DND-41 (cell line): ENCODE measurements at regions not wholly inside any gene's neighbourhood (a gene's known extent, or its start where the extent isn't known, plus 50 kb on each side); places are given as distances from the start of the nearest gene placed in this dataset.

Source experiments
- ATAC-seq: fragments of 200-7000 bp; cut with Tn5 transposase; 3 replicates; pipeline ENCODE4 v1.9.1; 2021; ENCODE audit warnings: low read depth; ENCODE audit not compliant: insufficient read depth
- DNase-seq: peaks from one replicate; pipeline ENCODE4 v3.0.0-alpha.2; 2020
- H2AFZ ChIP-seq: 2 replicates; pipeline ENCODE4 v1.6.0; 2012; ENCODE audit warnings: low read depth, low read length
- H3K27ac ChIP-seq: 2 replicates; pipeline ENCODE4 v1.5.1; 2012; ENCODE audit warnings: low read length, inconsistent platforms
- H3K27me3 ChIP-seq: fragments of 200-600 bp; sonication (generic); 2 replicates; pipeline ENCODE4 v1.6.0; 2012; ENCODE audit warnings: low read length, mild to moderate bottlenecking, inconsistent platforms; ENCODE audit not compliant: insufficient read depth, poor library complexity
- H3K36me3 ChIP-seq: 2 replicates; pipeline ENCODE4 v1.5.1; 2012; ENCODE audit warnings: low read length, inconsistent platforms; ENCODE audit not compliant: insufficient read depth
- H3K4me1 ChIP-seq: 2 replicates; pipeline ENCODE4 v1.5.1; 2012; ENCODE audit warnings: mild to moderate bottlenecking, low read length; ENCODE audit not compliant: insufficient read depth
- H3K4me2 ChIP-seq: 2 replicates; pipeline ENCODE4 v1.6.0; 2012; ENCODE audit warnings: mild to moderate bottlenecking, moderate library complexity, low read length, inconsistent platforms; ENCODE audit not compliant: insufficient read depth
- H3K4me3 ChIP-seq, 2 experiments: fragments of 200-600 bp in 1 of 2; shearing (Covaris generic) in 1 of 2; 2 replicates each; pipeline ENCODE4 v1.5.1; 2012 to 2016; ENCODE audit warnings: inconsistent platforms in 2 of 2, low read length in 2 of 2, mild to moderate bottlenecking in 2 of 2, low read depth in 1 of 2, moderate library complexity in 1 of 2
- H3K79me2 ChIP-seq: 2 replicates; pipeline ENCODE4 v1.6.0; 2012; ENCODE audit warnings: low read length, inconsistent platforms; ENCODE audit not compliant: insufficient read depth
- H3K9ac ChIP-seq: 2 replicates; pipeline ENCODE4 v1.6.0; 2012; ENCODE audit warnings: low read depth, mild to moderate bottlenecking, inconsistent platforms, low read length, moderate library complexity
- H3K9me3 ChIP-seq: 2 replicates; pipeline ENCODE4 v1.5.1; 2012; ENCODE audit warnings: low read length, moderate library complexity, mild to moderate bottlenecking, inconsistent platforms; ENCODE audit not compliant: insufficient read depth, severe bottlenecking
- H4K20me1 ChIP-seq: 2 replicates; pipeline ENCODE4 v1.6.0; 2012; ENCODE audit warnings: low read length; ENCODE audit not compliant: insufficient read depth
- EZH2 ChIP-seq: IDR thresholded peaks from 3 replicates; pipeline ENCODE4 v1.6.1; 2012; ENCODE audit warnings: borderline replicate concordance, low read depth, mild to moderate bottlenecking, moderate library complexity, low read length, inconsistent platforms; ENCODE audit not compliant: severe bottlenecking
- TF ChIP-seq, protein P1 (sequence below): IDR thresholded peaks from 2 replicates; pipeline ENCODE4 v1.5.1; 2012; ENCODE audit warnings: borderline replicate concordance, low read length, moderate library complexity, mild to moderate bottlenecking; ENCODE audit not compliant: poor library complexity, severe bottlenecking; ENCODE audit errors: extremely low read depth

DNA sequence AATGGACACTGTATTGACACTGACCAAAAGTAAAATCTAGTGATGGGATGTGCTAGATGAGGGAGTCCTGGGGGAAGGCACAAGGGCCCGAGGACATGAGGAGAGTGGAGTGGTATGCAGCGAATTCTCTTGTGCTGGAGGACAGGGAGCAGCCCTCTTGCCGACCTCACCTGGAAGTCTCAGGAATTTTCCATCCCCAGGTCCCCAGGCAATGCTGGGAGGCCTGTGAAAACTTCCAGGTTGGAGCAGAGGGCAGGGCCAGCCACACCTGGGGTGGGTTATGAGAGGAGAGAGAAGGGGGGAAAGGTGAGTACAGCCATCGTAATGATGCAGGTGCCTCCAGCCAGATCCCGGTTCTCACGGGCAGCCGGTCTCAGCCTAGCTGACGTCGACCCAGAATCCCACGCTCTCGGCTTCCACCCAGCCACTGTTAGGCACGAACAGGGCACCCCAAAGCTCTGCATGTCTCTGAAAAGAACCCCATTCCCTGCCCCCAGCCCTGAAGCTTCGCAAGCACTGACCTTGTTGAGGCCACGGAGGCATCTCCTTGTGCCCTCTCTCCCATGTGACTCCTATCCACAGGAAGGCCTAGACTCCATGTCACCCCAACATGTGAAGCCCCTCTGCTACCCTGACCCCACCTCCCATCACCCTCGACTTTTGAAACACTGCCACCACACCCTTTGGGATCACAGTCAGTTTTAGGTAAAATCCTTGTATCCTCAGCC is 239.7 kb upstream of the MYO3A start:
- no peaks in the 10 kb centered on the region for H4K20me1 ChIP-seq
- no peak overlapping the region for H3K9ac ChIP-seq
- DNase-seq, result no peak

GRCh38 chr10:25694971-25695370 is 239.1 kb upstream of the MYO3A start:
- no peaks in the 10 kb centered on the region for H3K4me1 ChIP-seq

More for the DNA sequence above, 239.7 kb upstream of the MYO3A start:
- Histone ChIP-seq H3K27me3 (no peaks in the 10 kb centered on the region), H3K36me3 (no peaks in the 10 kb centered on the region), H3K4me2 (no peak overlapping the region), H3K27ac (no peak overlapping the region), H3K79me2 (no peaks in the 10 kb centered on the region), H3K4me1 (no peaks in the 10 kb centered on the region), H3K4me3 (no peak overlapping the region), H3K9me3 (no peaks in the 10 kb centered on the region), H2AFZ (no peak overlapping the region)
- ATAC-seq, result no peak
- no peak for TF ChIP-seq EZH2
- TF ChIP-seq, protein P1, sequence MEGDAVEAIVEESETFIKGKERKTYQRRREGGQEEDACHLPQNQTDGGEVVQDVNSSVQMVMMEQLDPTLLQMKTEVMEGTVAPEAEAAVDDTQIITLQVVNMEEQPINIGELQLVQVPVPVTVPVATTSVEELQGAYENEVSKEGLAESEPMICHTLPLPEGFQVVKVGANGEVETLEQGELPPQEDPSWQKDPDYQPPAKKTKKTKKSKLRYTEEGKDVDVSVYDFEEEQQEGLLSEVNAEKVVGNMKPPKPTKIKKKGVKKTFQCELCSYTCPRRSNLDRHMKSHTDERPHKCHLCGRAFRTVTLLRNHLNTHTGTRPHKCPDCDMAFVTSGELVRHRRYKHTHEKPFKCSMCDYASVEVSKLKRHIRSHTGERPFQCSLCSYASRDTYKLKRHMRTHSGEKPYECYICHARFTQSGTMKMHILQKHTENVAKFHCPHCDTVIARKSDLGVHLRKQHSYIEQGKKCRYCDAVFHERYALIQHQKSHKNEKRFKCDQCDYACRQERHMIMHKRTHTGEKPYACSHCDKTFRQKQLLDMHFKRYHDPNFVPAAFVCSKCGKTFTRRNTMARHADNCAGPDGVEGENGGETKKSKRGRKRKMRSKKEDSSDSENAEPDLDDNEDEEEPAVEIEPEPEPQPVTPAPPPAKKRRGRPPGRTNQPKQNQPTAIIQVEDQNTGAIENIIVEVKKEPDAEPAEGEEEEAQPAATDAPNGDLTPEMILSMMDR, result no peak

DNA sequence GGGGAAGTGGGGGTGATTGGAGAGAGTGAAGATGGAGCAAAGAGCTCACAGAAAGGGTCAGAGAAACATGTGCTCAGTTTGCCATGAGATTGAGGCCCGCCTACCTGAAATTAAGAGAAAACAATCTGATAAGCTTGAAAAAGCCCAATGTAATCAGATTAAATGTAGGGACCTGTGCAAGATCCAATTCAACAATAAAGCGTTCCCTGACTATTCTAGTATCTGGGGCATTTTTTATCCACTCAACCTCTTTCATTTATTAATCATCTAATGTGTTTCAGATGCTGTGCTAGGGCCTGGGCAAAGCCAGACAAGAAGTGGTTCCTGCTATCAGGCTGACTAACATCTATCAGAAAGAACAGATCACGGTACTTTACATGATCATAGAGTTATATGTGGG is 238.4 kb upstream of the MYO3A start:
- ATAC-seq, result no peak
- Histone ChIP-seq H3K27me3 (no peaks in the 10 kb centered on the region), H3K4me2 (no peak overlapping the region), H3K9me3 (no peaks in the 10 kb centered on the region), H3K79me2 (no peaks in the 10 kb centered on the region), H3K9ac (no peak overlapping the region), H2AFZ (no peak overlapping the region), H3K36me3 (no peaks in the 10 kb centered on the region), H3K27ac (no peak overlapping the region), H3K4me1 (no peaks in the 10 kb centered on the region), H4K20me1 (no peaks in the 10 kb centered on the region), H3K4me3 (no peak overlapping the region)
- no peak for DNase-seq
- TF ChIP-seq, protein P1, result no peak
- no peak for TF ChIP-seq EZH2

More at GRCh38 chr10:25694971-25695370, 239.1 kb upstream of the MYO3A start:
- Histone ChIP-seq H3K4me2 (no peak overlapping the region), H3K9ac (no peak overlapping the region), H3K9me3 (no peaks in the 10 kb centered on the region), H3K36me3 (no peaks in the 10 kb centered on the region), H3K4me3 (no peak overlapping the region), H3K79me2 (no peaks in the 10 kb centered on the region), H4K20me1 (no peaks in the 10 kb centered on the region), H3K27me3 (no peaks in the 10 kb centered on the region), H3K27ac (no peak overlapping the region), H2AFZ (no peak overlapping the region)
- no peak for TF ChIP-seq EZH2
- TF ChIP-seq, protein P1, result no peak
- DNase-seq (no peak), ATAC-seq (no peak)
